K562 (cell line): ENCODE measurements at regions not wholly inside any gene's neighbourhood (a gene's known extent, or its start where the extent isn't known, plus 50 kb on each side); places are given as distances from the start of the nearest gene placed in this dataset.

ENCODE experiments used
- CBX8 ChIP-seq: fragments of 200-600 bp; sonication (generic); IDR thresholded peaks from 2 replicates; pipeline ENCODE4 v1.6.1; 2012; ENCODE audit warnings: borderline replicate concordance, mixed run types, low read depth, mild to moderate bottlenecking, moderate library complexity, mixed read lengths, low read length, control low read depth, inconsistent platforms; ENCODE audit not compliant: poor library complexity, severe bottlenecking; ENCODE audit errors: extremely low read depth
- GATAD2B ChIP-seq: fragments of 450-650 bp; IDR thresholded peaks from 2 replicates; pipeline ENCODE4 v1.6.1; 2017; ENCODE audit warnings: mild to moderate bottlenecking, borderline replicate concordance
- MYC ChIP-seq, 2 experiments: fragments of 250-450 bp in 1 of 2; sonication (Bioruptor Pico) in 1 of 2; IDR thresholded peaks; 2 replicates each; pipeline versions ENCODE4 v1.5.1 to v1.6.1; 2012 to 2021; ENCODE audit warnings: low read depth in 2 of 2, borderline replicate concordance in 1 of 2, improper control_type of control experiment in 1 of 2, low read length in 1 of 2, mild to moderate bottlenecking in 1 of 2, moderate library complexity in 1 of 2
- ZNF318 ChIP-seq, 2 experiments: fragments of 450-650 bp; IDR thresholded peaks; 2 replicates each; pipeline ENCODE4 v1.6.1; 2016; ENCODE audit warnings: mild to moderate bottlenecking in 2 of 2, borderline replicate concordance in 1 of 2, low read depth in 1 of 2, moderate library complexity in 1 of 2

GRCh38 chr12:59260202-59260601 lies 335.6 kb upstream of the SLC16A7 start:
- TF ChIP-seq GATAD2B (no peak), MYC (IDR thresholded peaks at IDR 0.05; ENCODE audit: low read depth, low read length) (no peak), MYC (CRISPR knock-in tag; IDR thresholded peaks at IDR 0.05; ENCODE audit: borderline replicate concordance, low read depth) (no peak), ZNF318 (IDR thresholded peaks at IDR 0.05; ENCODE audit: borderline replicate concordance in 1 of 2, low read depth in 1 of 2) (no peak), CBX8 (no peak)
